ENCODE measurements at regions not wholly inside any gene's neighbourhood (a gene's known extent, or its start where the extent isn't known, plus 50 kb on each side); places are given as distances from the start of the nearest gene placed in this dataset.

DNA sequence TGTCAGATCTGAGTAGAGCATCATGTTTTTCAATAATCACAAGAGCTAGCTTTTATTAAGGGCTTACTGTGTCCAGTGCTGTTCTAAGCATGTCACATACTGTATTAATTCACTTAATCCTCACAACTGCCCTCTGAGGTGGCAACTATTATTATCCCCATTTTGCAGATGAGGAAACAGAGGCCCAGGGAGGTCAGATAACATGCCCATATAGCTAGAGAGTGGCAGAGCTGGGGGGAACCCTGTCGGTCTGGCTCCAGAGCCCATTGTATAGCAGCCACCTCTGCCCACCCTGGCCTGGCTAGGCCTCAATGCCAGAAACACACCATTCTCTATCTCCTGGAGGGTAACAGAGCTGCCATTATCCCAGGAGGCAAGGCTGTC is 113.2 kb downstream of the B3GNT2 start:
- Histone ChIP-seq H3K9me3 (ENCODE audit: control insufficient read depth, insufficient read depth, low read length) (no peaks in the 10 kb centered on the region), H3K4me3 (ENCODE audit: low read depth, low read length) (no peak overlapping the region), H3K27me3 (ENCODE audit: control insufficient read depth, insufficient read depth, low read length) (peaks cover 2% of the 10 kb centered on the region), H3K27ac (ENCODE audit: low read depth, low read length) (no peak overlapping the region)
- ChIA-PET POLR2A (no interaction called here), CTCF (interaction anchor here (1.3 kb wide), 1 partner anchor 10 kb away, joined by 3 read pairs; no protein-coding TSS in a partner anchor)
- TF ChIP-seq, protein P1, sequence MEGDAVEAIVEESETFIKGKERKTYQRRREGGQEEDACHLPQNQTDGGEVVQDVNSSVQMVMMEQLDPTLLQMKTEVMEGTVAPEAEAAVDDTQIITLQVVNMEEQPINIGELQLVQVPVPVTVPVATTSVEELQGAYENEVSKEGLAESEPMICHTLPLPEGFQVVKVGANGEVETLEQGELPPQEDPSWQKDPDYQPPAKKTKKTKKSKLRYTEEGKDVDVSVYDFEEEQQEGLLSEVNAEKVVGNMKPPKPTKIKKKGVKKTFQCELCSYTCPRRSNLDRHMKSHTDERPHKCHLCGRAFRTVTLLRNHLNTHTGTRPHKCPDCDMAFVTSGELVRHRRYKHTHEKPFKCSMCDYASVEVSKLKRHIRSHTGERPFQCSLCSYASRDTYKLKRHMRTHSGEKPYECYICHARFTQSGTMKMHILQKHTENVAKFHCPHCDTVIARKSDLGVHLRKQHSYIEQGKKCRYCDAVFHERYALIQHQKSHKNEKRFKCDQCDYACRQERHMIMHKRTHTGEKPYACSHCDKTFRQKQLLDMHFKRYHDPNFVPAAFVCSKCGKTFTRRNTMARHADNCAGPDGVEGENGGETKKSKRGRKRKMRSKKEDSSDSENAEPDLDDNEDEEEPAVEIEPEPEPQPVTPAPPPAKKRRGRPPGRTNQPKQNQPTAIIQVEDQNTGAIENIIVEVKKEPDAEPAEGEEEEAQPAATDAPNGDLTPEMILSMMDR (IDR thresholded peaks at IDR 0.05; ENCODE audit: low read depth, low read length): no peak
- no peak for DNase-seq (ENCODE audit: low read depth, low spot score)

DNA sequence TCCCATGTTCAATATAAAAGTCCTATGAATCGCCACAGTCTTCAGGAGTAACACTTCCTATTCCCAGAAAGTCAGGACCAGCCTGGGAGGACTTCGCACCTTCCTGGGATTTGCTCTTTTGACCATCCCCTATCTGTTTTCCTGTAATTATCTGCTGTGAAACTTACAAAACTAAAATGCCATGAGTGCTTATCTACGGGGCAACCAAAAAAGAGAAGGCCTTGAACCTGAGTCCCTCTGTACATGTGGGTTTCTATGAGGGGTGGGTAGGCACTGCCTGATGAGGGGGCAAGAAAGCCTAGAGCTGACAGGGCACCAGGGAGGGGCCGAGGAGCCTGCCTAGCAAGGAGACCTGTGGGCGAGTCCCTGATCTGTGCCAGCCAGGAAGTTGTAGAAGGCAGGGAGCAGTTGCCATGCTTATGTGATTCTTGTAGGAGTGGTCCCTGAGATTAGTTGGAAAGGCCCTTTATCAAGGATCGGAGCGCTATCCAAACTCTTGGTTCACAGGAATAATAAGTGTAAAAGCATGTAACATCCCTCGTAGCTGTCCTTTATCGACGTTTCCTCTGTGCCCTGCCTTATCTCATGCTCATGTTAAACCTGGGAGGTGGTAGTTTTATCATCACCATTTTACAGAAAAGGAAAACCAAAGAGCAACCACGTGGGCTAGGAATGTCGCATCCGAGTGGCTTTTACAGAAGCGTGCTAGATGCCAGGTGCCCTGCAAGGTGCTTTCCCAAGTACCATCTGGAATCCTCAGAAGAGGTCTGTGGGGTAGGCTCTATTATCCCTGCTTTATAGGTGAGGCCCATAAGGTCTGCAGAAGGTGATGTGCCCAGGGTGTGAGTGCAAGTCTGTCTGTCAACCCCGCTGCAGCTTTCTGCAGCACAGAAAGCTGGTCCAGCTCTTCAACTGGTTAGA is 111.8 kb downstream of the B3GNT2 start:
- TF ChIP-seq, protein P1 (IDR thresholded peaks at IDR 0.05; ENCODE audit: low read depth, low read length): no peak
- no peak for DNase-seq (ENCODE audit: low read depth, low spot score)
- H3K27me3 ChIP-seq (ENCODE audit: control insufficient read depth, insufficient read depth, low read length): peaks cover 4% of the 10 kb centered on the region
- H3K27ac ChIP-seq (ENCODE audit: low read depth, low read length): no peak overlapping the region
- ChIA-PET POLR2A (no interaction called here), CTCF (no interaction called here)
- no peak overlapping the region for H3K4me3 ChIP-seq (ENCODE audit: low read depth, low read length)
- no peaks in the 10 kb centered on the region for H3K9me3 ChIP-seq (ENCODE audit: control insufficient read depth, insufficient read depth, low read length)

DNA sequence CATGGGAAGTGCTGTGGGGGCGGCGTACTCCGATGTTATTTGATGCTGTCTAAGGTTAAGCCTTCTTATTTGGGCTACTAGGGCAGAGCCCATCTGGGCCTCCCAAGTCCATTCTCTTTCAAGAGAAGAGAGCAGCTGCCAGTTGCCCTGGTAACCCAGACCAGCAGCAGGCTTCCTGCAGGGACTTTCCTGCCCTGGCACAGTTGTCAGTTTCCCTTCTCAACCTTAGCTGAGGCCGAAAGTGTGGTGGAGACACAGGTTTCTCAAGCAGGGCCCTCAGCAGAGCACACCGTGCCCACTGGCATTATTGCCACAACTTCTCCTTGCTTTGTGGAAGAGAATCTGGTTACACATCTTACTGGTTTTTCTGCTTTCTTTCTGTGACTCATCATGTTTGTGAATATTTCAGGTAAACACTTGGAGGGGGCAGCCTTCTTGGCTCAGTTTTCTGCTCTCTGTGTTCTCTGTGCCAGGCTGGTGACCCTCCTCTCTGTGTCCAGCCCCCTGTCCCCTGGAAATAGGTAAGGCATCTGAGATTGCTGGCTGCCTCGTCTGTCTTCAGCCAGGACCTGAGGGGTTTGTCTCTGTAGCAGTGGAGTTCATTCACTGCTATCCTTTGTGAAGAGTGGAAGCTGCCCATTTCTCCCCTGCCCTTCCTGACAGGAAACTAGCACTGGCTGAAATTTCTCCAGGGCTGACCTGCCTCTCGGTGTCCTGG is 111.0 kb downstream of the B3GNT2 start:
- POLR2A ChIA-PET: no interaction called here
- Histone ChIP-seq H3K9me3 (ENCODE audit: control insufficient read depth, insufficient read depth, low read length) (no peaks in the 10 kb centered on the region), H3K4me3 (ENCODE audit: low read depth, low read length) (no peak overlapping the region), H3K27me3 (ENCODE audit: control insufficient read depth, insufficient read depth, low read length) (peaks cover 4% of the 10 kb centered on the region), H3K27ac (ENCODE audit: low read depth, low read length) (no peak overlapping the region)
- CTCF ChIA-PET: no interaction called here
- TF ChIP-seq, protein P1 (IDR thresholded peaks at IDR 0.05; ENCODE audit: low read depth, low read length): no peak
- DNase-seq (ENCODE audit: low read depth, low spot score): no peak

DNA sequence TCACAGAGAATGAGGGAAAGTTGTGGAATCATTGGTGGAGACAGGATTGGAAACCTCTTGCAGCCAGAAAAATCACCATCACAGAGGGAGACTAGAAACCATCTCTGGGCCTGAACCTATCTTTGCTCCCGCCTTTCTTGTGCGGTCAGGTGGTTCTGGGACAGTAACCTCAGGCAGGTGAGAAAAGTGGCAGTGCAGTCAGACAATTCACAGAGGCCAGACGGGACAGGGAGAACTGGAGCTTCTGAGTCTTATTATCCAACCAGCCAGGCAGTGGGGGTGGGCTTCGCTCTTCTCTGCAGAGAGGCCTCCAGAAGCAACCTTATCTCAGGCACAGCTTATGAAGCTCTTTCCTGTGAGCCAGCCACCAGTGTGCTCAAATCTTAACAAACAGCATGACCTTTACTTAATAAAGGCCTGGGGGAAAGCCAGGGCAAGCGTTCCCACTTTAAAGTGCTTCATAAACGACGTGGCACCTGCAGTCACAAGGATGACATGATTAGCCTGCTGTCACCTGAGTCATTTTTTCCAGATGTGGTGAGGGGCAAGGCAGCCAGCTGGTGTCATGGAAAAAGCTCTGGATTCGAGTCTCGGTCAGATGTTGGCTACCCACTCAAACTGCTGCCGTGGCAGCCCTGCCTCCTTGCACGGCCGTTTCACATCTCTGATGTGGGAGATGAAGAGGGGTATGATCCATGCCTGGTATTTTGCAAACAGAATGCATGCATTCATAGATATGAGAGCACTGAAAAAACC is 109.7 kb downstream of the B3GNT2 start:
- ChIA-PET CTCF (no interaction called here), POLR2A (no interaction called here)
- Histone ChIP-seq H3K4me3 (ENCODE audit: low read depth, low read length) (no peak overlapping the region), H3K27me3 (ENCODE audit: control insufficient read depth, insufficient read depth, low read length) (peaks cover 7% of the 10 kb centered on the region), H3K9me3 (ENCODE audit: control insufficient read depth, insufficient read depth, low read length) (no peaks in the 10 kb centered on the region), H3K27ac (ENCODE audit: low read depth, low read length) (no peak overlapping the region)
- TF ChIP-seq, protein P1 (IDR thresholded peaks at IDR 0.05; ENCODE audit: low read depth, low read length): no peak
- DNase-seq (ENCODE audit: low read depth, low spot score): no peak

Measured in AG04450 (cell line).